NCI-H1694 (cell line): ENCODE measurements at regions not wholly inside any gene's neighbourhood (a gene's known extent, or its start where the extent isn't known, plus 50 kb on each side); places are given as distances from the start of the nearest gene placed in this dataset.

Experiments used
- DNase-seq: peaks from one replicate; lab custom pipeline; 2025; lab: John Stamatoyannopoulos, UW

DNA sequence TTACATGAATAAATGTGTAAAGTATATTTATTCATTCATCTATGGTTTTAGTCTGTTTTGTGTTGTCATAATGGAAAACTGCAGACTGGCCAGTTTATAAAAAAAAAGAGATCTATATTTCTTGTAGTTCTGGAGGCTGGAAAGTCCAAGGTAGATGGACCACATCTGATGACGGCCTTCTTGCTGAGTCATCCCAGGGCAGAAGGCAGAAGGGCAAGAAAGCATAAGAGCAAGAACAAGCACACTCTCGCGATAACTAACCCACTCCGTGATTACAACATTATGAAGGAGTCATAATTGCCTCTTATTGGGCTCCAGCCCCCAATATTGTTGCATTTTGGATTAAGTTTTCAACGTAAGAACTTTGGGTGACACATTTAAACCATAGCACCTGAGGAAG lies 180.4 kb upstream of the DAB2 start:
- DNase-seq, result no peak

DNA sequence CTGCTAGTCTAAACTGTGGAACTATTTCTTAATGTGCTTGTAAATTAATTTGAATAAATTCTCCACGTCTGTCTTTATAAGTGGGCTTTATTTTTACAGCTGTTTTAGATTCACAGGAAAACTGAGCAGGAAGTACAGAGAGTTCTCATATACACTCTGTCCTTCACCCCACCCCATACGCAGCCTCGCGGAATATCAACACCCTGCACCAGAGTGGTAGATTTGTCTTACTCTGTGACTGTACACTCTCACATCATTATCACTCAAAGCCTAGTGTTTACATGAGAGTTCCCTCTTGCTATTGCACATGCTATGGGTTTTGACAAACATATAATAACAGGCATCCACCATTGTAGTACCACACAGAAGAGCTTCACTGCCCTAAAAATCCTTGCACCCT lies 179.7 kb upstream of the DAB2 start:
- DNase-seq, result no peak

DNA sequence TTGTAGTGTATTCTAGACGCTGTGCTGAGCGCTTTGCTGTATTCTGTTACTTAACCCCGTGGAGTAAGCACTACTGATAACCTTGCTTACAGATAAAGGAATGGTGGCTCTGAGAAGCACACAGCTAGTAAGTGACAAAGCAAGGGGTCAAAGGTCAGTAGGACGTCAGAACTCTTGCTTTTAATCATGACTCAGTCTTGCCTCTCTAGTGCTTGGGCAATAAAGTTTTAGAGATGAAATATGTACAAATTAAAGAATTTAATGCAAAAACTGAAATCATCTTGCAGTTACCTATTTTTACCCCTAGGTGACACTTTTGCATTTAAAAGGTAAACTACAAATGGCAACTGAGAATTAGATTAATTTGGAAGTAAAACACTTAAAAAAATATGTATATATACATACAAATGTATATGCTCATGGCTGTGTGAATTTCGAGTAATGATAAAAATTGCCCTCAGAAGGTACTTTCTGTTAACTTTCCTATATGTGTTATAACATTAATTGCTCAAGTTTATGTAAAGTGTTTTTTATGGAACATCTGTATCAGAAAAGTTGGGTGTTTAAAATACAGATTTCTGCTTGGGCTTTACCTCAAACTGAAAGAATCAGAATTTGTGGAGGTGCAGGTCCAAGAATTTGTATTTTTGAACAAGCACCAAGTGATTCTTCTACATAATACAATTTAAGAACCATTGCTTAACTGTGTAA lies 175.1 kb upstream of the DAB2 start:
- DNase-seq, result no peak

DNA sequence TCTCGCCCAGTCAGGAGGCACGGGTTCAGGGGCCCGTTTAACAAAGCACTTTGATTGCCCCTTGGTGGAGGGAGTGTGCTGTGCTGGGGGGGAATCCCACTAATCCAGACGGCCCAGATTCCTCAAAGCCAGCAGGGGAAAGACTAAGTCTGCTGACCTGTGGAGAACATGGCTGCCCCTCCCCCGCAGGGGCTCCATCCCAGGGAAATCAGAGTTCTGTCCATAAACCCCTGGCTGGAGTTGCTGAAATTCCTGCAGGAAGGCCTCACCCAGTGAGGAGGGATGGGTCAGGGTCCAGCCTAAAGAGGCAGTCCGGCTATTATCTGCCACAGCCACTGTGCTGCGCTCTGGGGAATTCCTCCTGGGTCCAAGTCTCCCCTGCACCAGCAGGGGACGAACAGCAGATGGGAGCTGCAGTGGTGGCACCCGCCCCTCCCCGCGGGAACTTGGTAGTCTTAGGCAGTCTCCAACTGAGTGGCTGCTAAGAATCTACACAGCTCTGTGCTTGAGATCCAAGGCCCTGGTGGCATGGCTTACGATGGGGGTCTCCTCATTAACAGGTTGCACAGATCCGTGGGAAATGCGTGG lies 174.0 kb upstream of the DAB2 start:
- no peak for DNase-seq

DNA sequence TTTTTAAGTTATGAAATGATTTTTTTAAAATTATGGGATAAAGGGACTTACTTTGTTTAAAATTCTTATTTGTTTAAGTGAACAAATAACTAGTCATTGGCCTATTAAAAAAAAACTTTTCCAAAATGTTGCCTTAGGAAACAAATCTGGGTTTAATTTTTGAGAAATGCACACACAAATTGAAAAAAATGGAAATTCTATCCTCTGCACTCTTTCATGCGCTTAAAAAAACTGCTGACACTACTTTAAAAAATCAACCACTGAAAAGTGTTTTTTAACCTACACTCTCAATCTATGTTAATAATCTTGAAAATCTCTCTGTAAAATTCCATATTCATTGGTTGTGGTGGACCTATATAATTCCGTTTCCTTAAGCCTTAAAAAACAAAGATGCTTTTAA lies 163.4 kb upstream of the DAB2 start:
- no peak for DNase-seq

DNA sequence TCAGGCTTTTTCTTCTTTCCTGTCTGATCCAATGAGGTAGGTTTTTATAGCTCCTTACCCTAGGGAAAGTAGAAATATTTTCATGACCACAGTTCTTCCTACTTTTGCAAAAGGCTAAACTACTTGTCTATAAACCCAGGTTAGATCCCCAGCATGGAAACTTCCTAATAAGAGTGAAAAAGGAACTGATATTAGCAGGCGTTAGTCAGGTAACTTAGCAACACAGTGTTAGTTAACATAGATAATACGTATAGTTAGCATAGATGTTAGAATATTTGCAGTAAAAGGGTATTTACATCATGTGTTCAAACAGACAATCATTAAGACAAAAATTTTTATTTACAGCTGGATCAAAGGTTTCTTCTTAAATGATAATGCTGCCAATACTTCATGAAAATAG lies 162.9 kb upstream of the DAB2 start:
- no peak for DNase-seq

GRCh38 chr5:39586185-39586584 lies 161.4 kb upstream of the DAB2 start:
- DNase-seq, result no peak

- no peak for DNase-seq
These were observed 160.1 kb upstream of the DAB2 start for GRCh38 chr5:39584927-39585326.

DNA sequence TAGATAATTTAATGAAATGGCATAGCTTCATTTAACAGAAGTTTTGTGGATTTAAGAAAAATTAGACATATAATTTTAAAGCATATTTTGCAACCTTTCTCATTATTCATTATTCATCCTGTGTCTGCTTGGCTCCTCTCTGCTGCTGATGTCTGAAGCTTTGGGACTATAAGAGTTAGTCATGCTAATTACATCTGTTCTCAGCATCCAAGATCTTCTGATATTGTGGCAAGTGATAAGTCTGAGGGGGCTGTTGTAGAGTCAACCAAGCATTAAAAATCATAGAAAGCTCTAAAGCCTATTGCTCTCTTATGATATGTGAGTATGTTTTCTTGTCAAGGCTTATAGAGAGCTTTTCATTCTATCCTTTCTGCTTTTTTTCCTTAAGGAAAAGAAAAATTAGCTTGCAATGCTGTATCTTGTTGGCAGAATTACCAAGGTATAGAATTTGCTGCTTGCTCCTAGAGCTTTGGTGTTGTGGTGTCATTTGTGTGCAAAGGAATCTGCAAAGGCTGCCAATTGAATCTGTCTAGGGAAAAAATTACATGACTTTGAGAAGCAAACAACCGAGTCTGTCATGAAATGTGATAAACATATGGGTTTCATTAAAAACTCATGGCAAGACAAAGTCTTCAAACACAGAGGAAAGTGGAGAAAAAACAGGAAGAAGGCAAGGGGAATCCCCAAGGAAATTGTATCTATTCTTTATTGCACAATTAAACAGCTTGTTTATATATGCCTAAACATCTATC lies 156.1 kb upstream of the DAB2 start:
- DNase-seq, result no peak

- DNase-seq, result no peak
These were observed 155.0 kb upstream of the DAB2 start for GRCh38 chr5:39579750-39580149.

DNA sequence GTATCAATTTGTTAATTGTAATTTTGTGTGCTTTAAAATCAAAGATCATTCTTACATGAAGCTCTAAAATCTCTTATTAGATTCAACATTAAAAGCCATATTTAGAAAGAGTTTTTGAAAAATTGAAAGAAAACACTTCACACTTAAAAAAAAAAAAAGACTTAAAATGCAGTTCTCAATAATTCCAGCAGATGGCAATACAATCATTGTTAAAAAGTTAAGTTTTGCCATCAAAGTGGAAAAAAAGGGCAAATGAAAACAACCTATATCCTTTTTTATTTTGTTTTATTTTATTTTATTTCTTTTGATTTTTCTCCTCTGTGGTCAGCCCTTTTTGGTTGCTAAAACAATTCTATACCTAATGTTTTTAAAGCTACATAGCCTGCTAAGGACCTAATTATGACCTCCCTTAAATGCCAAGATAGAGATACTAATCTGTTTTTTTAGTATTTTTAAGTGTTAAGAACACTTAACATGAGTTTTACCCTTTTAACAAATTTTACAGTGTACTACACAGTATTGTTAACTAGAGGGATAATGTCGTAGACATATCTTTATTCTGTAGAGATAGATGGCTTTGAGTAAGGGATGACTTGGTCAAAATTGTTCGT lies 154.2 kb upstream of the DAB2 start:
- DNase-seq, result no peak

DNA sequence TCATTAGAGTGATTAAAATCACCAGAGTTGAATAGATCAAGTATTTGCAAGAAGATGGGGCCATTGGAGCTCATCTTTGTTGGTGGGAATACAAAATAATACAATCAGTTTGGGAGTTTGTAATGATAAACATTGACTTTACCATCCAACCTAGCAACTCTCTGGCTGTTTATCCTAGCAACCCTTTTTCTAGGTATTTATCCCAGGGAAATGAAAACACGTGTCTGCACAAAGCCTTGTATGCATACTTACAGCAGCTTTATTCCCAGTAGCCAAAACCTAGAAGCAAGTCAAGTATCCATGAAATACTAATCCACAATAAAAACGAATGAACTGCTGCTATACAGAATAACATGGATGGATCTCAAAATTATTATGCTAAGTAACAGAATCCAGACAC lies 152.7 kb upstream of the DAB2 start:
- no peak for DNase-seq

DNA sequence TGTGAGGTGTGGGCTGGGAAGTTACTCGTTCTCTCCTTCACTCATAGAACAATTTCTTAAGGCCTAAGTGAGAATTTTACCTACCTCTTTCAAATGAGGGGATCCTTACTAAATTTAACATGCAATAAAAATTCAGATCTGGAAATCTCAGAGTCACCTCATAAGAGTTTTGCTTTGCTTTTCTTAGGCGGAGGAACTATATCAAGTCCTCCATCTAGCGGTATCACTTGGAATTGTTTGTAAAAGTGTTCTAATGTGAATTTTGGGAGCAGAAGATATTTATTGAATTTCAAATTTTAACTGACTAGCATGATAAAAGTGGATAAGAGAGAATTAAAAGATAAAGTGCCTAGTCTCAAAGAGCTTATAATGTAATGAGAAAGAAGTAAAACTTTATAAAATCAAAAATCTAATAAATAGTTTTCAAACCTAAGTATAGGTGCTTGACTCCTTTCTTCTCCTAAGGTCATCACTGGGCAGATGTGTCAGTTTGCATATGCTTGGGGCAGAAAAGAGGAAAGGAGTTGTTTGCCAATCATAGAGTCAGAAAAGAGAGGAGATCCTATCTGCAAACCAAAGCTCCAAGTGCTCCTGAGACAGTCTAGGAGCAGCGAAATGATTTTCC lies 145.7 kb upstream of the DAB2 start:
- no peak for DNase-seq

- no peak for DNase-seq
These were observed 145.1 kb upstream of the DAB2 start for GRCh38 chr5:39569857-39570256.

DNA sequence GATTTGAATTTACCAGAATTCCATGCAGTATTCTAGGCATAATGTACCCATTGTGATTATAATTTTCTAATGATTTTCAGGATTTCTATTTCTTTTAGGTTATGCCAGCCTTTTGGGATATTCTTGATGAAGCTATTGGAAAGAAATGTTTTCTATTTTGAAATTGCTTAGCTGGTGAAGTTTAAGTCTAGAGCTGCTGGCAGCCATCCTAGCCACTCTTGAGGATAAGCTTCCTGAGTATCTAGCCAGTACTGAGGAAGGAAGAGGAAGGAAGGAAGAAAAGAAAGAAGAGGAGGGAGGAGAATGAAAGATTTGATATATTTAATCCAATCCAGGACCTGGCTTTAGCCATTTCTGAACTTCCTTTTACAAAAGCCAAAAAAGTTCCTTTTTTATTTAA lies 142.1 kb upstream of the DAB2 start:
- no peak for DNase-seq

DNA sequence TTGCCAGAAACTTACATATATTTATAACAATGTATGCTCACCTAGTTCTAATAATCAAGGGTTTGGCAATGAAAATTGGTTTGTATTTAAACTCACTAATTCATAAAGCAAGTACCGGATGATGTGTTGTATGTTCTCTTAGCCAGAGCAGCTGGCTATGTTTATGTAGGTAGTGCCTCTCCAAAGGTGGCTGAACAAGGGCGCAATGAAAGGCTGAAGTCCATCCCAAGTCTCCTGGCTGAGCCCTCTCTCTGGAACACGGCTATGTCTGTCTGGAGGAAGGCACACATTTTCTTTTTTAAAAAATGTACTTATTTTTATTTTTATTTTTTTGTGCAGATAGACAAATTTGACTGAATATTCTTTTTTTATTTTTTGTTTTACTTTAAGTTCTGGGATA lies 141.2 kb upstream of the DAB2 start:
- DNase-seq, result no peak

DNA sequence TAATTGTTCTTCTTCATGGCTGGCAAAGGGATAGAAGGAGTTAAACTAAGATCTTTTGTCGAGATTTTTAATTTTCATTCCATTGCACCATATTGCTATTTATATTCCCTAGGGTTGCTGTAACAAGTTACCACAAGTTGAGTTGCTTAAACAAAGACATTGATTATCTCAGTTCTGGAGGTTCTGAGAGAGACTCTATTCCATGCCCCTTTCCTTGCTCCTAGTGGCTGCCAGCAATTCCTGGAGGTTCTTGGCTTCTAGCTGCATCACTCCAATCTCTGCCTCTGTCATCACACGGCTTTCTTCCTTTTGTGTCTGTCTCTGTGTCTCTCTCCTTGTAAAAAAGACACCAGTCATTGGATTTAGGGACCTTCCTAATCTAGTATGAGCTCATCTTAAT lies 136.6 kb upstream of the DAB2 start:
- DNase-seq, result no peak

- DNase-seq, result no peak
These were observed 135.9 kb upstream of the DAB2 start for GRCh38 chr5:39560726-39561125.

GRCh38 chr5:39559923-39560322 lies 135.1 kb upstream of the DAB2 start:
- no peak for DNase-seq

GRCh38 chr5:39558541-39558940 lies 133.8 kb upstream of the DAB2 start:
- DNase-seq, result no peak

GRCh38 chr5:39555788-39556187 lies 131.0 kb upstream of the DAB2 start:
- DNase-seq, result no peak

- DNase-seq, result peak; percentile 40
These were observed 122.9 kb upstream of the DAB2 start for GRCh38 chr5:39547553-39548154.
